ENCODE measurements at regions not wholly inside any gene's neighbourhood (a gene's known extent, or its start where the extent isn't known, plus 50 kb on each side); places are given as distances from the start of the nearest gene placed in this dataset.
A peak's percentile ranks its signal among the peaks of the same experiment; 100 is the strongest.
"Not testable (repeated sequence)": the region's sequence is repeated elsewhere in the genome, so short reads cannot be mapped to it uniquely, and the experiment has no call there.

- not testable (repeated sequence) for H3K27me3 ChIP-seq (replicated peaks; ENCODE audit: control insufficient read depth, insufficient read depth, low read length); DNase-seq (ENCODE audit: low read depth); H3K36me3 ChIP-seq (ENCODE audit: control insufficient read depth, insufficient read depth, low read length, severe bottlenecking); H3K9ac ChIP-seq (ENCODE audit: low read length); H3K4me1 ChIP-seq (ENCODE audit: control insufficient read depth, insufficient read depth, low read length); H3K9me3 ChIP-seq (ENCODE audit: control insufficient read depth, low read length); H3K4me3 ChIP-seq (ENCODE audit: low read length)
Measured at GRCh38 chr7:15054304-15054703, 151.8 kb upstream of the DGKB start.

GRCh38 chr7:15049157-15049556 lies 146.6 kb upstream of the DGKB start:
- Histone ChIP-seq H3K9ac (ENCODE audit: low read length) (no peak overlapping the region), H3K36me3 (ENCODE audit: control insufficient read depth, insufficient read depth, low read length, severe bottlenecking) (no peaks in the 10 kb centered on the region), H3K4me1 (ENCODE audit: control insufficient read depth, insufficient read depth, low read length) (no peaks in the 10 kb centered on the region)

GRCh38 chr7:15046861-15047260 lies 144.3 kb upstream of the DGKB start:
- Histone ChIP-seq H3K4me3 (ENCODE audit: low read length) (no peak overlapping the region), H3K9me3 (ENCODE audit: control insufficient read depth, low read length) (no peaks in the 10 kb centered on the region)

More at GRCh38 chr7:15049157-15049556, 146.6 kb upstream of the DGKB start:
- Histone ChIP-seq H3K4me3 (ENCODE audit: low read length) (no peak overlapping the region), H3K9me3 (ENCODE audit: control insufficient read depth, low read length) (no peaks in the 10 kb centered on the region), H3K27me3 (replicated peaks; ENCODE audit: control insufficient read depth, insufficient read depth, low read length) (no peaks in the 10 kb centered on the region)
- no peak for DNase-seq (ENCODE audit: low read depth)

GRCh38 chr7:15043931-15044330 lies 141.4 kb upstream of the DGKB start:
- Histone ChIP-seq H3K9ac (ENCODE audit: low read length) (no peak overlapping the region), H3K36me3 (ENCODE audit: control insufficient read depth, insufficient read depth, low read length, severe bottlenecking) (no peaks in the 10 kb centered on the region), H3K4me1 (ENCODE audit: control insufficient read depth, insufficient read depth, low read length) (no peaks in the 10 kb centered on the region), H3K4me3 (ENCODE audit: low read length) (no peak overlapping the region), H3K9me3 (ENCODE audit: control insufficient read depth, low read length) (no peaks in the 10 kb centered on the region), H3K27me3 (replicated peaks; ENCODE audit: control insufficient read depth, insufficient read depth, low read length) (no peaks in the 10 kb centered on the region)
- DNase-seq (ENCODE audit: low read depth): no peak

More at GRCh38 chr7:15046861-15047260, 144.3 kb upstream of the DGKB start:
- Histone ChIP-seq H3K9ac (ENCODE audit: low read length) (no peak overlapping the region), H3K36me3 (ENCODE audit: control insufficient read depth, insufficient read depth, low read length, severe bottlenecking) (no peaks in the 10 kb centered on the region), H3K4me1 (ENCODE audit: control insufficient read depth, insufficient read depth, low read length) (no peaks in the 10 kb centered on the region), H3K27me3 (replicated peaks; ENCODE audit: control insufficient read depth, insufficient read depth, low read length) (no peaks in the 10 kb centered on the region)
- no peak for DNase-seq (ENCODE audit: low read depth)

GRCh38 chr7:15042285-15043065 lies 139.9 kb upstream of the DGKB start:
- H3K4me3 ChIP-seq (ENCODE audit: low read length): no peak overlapping the region
- H3K27me3 ChIP-seq (replicated peaks; ENCODE audit: control insufficient read depth, insufficient read depth, low read length): no peaks in the 10 kb centered on the region
- no peaks in the 10 kb centered on the region for H3K36me3 ChIP-seq (ENCODE audit: control insufficient read depth, insufficient read depth, low read length, severe bottlenecking)
- no peaks in the 10 kb centered on the region for H3K9me3 ChIP-seq (ENCODE audit: control insufficient read depth, low read length)
- DNase-seq (ENCODE audit: low read depth): no peak
- H3K4me1 ChIP-seq (ENCODE audit: control insufficient read depth, insufficient read depth, low read length): no peaks in the 10 kb centered on the region
- no peak overlapping the region for H3K9ac ChIP-seq (ENCODE audit: low read length)

GRCh38 chr7:15041226-15041625 lies 138.7 kb upstream of the DGKB start:
- no peaks in the 10 kb centered on the region for H3K4me1 ChIP-seq (ENCODE audit: control insufficient read depth, insufficient read depth, low read length)
- H3K4me3 ChIP-seq (ENCODE audit: low read length): no peak overlapping the region
- H3K9me3 ChIP-seq (ENCODE audit: control insufficient read depth, low read length): no peaks in the 10 kb centered on the region
- no peaks in the 10 kb centered on the region for H3K36me3 ChIP-seq (ENCODE audit: control insufficient read depth, insufficient read depth, low read length, severe bottlenecking)
- peak; percentile 67 for DNase-seq (ENCODE audit: low read depth)
- H3K27me3 ChIP-seq (replicated peaks; ENCODE audit: control insufficient read depth, insufficient read depth, low read length): no peaks in the 10 kb centered on the region
- no peak overlapping the region for H3K9ac ChIP-seq (ENCODE audit: low read length)

- Histone ChIP-seq H3K4me3 (ENCODE audit: low read length) (no peak overlapping the region), H3K9ac (ENCODE audit: low read length) (no peak overlapping the region), H3K36me3 (ENCODE audit: control insufficient read depth, insufficient read depth, low read length, severe bottlenecking) (no peaks in the 10 kb centered on the region), H3K9me3 (ENCODE audit: control insufficient read depth, low read length) (no peaks in the 10 kb centered on the region), H3K4me1 (ENCODE audit: control insufficient read depth, insufficient read depth, low read length) (no peaks in the 10 kb centered on the region), H3K27me3 (replicated peaks; ENCODE audit: control insufficient read depth, insufficient read depth, low read length) (no peaks in the 10 kb centered on the region)
- DNase-seq (ENCODE audit: low read depth): no peak
Measured at GRCh38 chr7:15035814-15036213, 133.3 kb upstream of the DGKB start.

GRCh38 chr7:15033039-15033438 lies 130.5 kb upstream of the DGKB start:
- H3K36me3 ChIP-seq (ENCODE audit: control insufficient read depth, insufficient read depth, low read length, severe bottlenecking): no peaks in the 10 kb centered on the region
- no peaks in the 10 kb centered on the region for H3K9me3 ChIP-seq (ENCODE audit: control insufficient read depth, low read length)
- H3K4me3 ChIP-seq (ENCODE audit: low read length): no peak overlapping the region
- DNase-seq (ENCODE audit: low read depth): no peak
- H3K9ac ChIP-seq (ENCODE audit: low read length): no peak overlapping the region
- no peaks in the 10 kb centered on the region for H3K4me1 ChIP-seq (ENCODE audit: control insufficient read depth, insufficient read depth, low read length)
- H3K27me3 ChIP-seq (replicated peaks; ENCODE audit: control insufficient read depth, insufficient read depth, low read length): no peaks in the 10 kb centered on the region

GRCh38 chr7:15018981-15019380 lies 116.4 kb upstream of the DGKB start:
- no peak for DNase-seq (ENCODE audit: low read depth)
- Histone ChIP-seq H3K27me3 (replicated peaks; ENCODE audit: control insufficient read depth, insufficient read depth, low read length) (no peaks in the 10 kb centered on the region), H3K36me3 (ENCODE audit: control insufficient read depth, insufficient read depth, low read length, severe bottlenecking) (no peaks in the 10 kb centered on the region), H3K4me3 (ENCODE audit: low read length) (no peak overlapping the region), H3K4me1 (ENCODE audit: control insufficient read depth, insufficient read depth, low read length) (no peaks in the 10 kb centered on the region), H3K9me3 (ENCODE audit: control insufficient read depth, low read length) (no peaks in the 10 kb centered on the region), H3K9ac (ENCODE audit: low read length) (no peak overlapping the region)

GRCh38 chr7:15016766-15017165 lies 114.2 kb upstream of the DGKB start:
- no peaks in the 10 kb centered on the region for H3K27me3 ChIP-seq (replicated peaks; ENCODE audit: control insufficient read depth, insufficient read depth, low read length)
- H3K36me3 ChIP-seq (ENCODE audit: control insufficient read depth, insufficient read depth, low read length, severe bottlenecking): no peaks in the 10 kb centered on the region
- H3K9me3 ChIP-seq (ENCODE audit: control insufficient read depth, low read length): no peaks in the 10 kb centered on the region
- no peak overlapping the region for H3K4me3 ChIP-seq (ENCODE audit: low read length)
- DNase-seq (ENCODE audit: low read depth): no peak
- H3K4me1 ChIP-seq (ENCODE audit: control insufficient read depth, insufficient read depth, low read length): no peaks in the 10 kb centered on the region
- H3K9ac ChIP-seq (ENCODE audit: low read length): no peak overlapping the region

GRCh38 chr7:15016315-15016667 lies 113.7 kb upstream of the DGKB start:
- Histone ChIP-seq H3K4me1 (ENCODE audit: control insufficient read depth, insufficient read depth, low read length) (no peaks in the 10 kb centered on the region), H3K4me3 (ENCODE audit: low read length) (no peak overlapping the region), H3K9ac (ENCODE audit: low read length) (no peak overlapping the region), H3K27me3 (replicated peaks; ENCODE audit: control insufficient read depth, insufficient read depth, low read length) (no peaks in the 10 kb centered on the region), H3K9me3 (ENCODE audit: control insufficient read depth, low read length) (no peaks in the 10 kb centered on the region), H3K36me3 (ENCODE audit: control insufficient read depth, insufficient read depth, low read length, severe bottlenecking) (no peaks in the 10 kb centered on the region)
- no peak for DNase-seq (ENCODE audit: low read depth)

All from adipocyte (in vitro differentiated cells).